Esophagus squamous epithelium (tissue), 4 donors: ENCODE measurements at regions not wholly inside any gene's neighbourhood (a gene's known extent, or its start where the extent isn't known, plus 50 kb on each side); places are given as distances from the start of the nearest gene placed in this dataset.

Source experiments
- POLR2A ChIP-seq, 4 donors: fragments of 450-650 bp; IDR thresholded peaks; one replicate each; pipeline ENCODE4 v1.6.1; 2017; ENCODE audit warnings: antibody characterized with exemption in 4 of 4, mild to moderate bottlenecking in 4 of 4, moderate library complexity in 3 of 4
- TF ChIP-seq, protein P1 (sequence below), 6 experiments: fragments of 450-650 bp in 4 of 6; fragments of 200-600 bp in 2 of 6; sonication (generic) in 2 of 6; IDR thresholded peaks; one replicate each; pipeline ENCODE4 v1.5.1; 2016 to 2019; ENCODE audit warnings: antibody characterized with exemption in 6 of 6, mild to moderate bottlenecking in 4 of 6, moderate library complexity in 4 of 6

DNA sequence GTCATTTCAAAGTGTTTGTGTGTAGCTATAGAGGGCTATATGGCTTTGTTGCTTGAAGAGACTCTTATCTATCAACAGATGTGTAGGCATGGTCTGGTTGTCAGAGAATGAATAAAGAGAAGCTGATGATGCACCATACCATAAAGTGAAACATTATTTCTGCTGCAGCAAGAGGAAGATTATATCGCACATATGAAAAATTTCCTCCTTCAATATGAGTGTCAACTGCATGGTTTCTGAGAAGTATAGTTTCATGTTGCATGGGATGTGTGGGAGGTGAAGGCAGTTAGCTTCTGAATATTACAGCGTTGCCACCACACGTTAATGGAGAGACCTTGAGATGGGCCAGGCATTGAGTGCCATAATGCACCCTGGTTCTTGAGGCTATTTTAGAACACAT lies 217.9 kb downstream of the SATB1 start:
- TF ChIP-seq, protein P1, sequence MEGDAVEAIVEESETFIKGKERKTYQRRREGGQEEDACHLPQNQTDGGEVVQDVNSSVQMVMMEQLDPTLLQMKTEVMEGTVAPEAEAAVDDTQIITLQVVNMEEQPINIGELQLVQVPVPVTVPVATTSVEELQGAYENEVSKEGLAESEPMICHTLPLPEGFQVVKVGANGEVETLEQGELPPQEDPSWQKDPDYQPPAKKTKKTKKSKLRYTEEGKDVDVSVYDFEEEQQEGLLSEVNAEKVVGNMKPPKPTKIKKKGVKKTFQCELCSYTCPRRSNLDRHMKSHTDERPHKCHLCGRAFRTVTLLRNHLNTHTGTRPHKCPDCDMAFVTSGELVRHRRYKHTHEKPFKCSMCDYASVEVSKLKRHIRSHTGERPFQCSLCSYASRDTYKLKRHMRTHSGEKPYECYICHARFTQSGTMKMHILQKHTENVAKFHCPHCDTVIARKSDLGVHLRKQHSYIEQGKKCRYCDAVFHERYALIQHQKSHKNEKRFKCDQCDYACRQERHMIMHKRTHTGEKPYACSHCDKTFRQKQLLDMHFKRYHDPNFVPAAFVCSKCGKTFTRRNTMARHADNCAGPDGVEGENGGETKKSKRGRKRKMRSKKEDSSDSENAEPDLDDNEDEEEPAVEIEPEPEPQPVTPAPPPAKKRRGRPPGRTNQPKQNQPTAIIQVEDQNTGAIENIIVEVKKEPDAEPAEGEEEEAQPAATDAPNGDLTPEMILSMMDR (IDR thresholded peaks at IDR 0.05): no peak
- TF ChIP-seq POLR2A (IDR thresholded peaks at IDR 0.05): no peak
